Tibial nerve (tissue), 4 donors: ENCODE measurements at regions not wholly inside any gene's neighbourhood (a gene's known extent, or its start where the extent isn't known, plus 50 kb on each side); places are given as distances from the start of the nearest gene placed in this dataset.

Source experiments
- EP300 ChIP-seq, 2 donors: sonication (generic); formaldehyde crosslinking; IDR thresholded peaks; one replicate each; pipeline ENCODE4 v1.6.1; 2017; ENCODE audit warnings: antibody characterized with exemption in 2 of 2, mild to moderate bottlenecking in 1 of 2
- TF ChIP-seq, protein P1 (sequence below), 5 experiments: fragments of 200-600 bp in 3 of 5; fragments of 450-650 bp in 2 of 5; sonication (generic) in 3 of 5; IDR thresholded peaks; one replicate each; pipeline ENCODE4 v1.5.1; 2016 to 2019; ENCODE audit warnings: antibody characterized with exemption in 5 of 5, mild to moderate bottlenecking in 3 of 5, moderate library complexity in 2 of 5

DNA sequence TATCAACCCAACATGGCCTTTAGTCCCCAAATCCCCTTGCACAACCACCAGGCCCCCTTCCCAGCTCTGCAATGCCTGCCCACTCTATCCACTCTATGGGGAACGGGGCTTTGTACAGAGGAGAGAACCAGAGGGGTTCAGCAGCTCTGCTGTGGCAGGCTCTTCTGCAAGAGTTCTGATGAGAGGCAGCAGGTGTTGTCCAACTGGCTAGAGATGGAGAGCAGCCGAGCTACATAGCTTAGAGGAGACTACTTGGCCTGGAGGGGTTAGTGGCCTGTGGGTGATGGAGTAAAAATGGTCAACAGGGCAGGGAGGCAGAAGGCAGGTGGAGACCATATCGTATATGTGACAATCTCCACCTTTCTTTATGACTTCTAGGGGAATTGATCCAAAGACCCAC lies 103.0 kb downstream of the QPCT start:
- TF ChIP-seq, protein P1, sequence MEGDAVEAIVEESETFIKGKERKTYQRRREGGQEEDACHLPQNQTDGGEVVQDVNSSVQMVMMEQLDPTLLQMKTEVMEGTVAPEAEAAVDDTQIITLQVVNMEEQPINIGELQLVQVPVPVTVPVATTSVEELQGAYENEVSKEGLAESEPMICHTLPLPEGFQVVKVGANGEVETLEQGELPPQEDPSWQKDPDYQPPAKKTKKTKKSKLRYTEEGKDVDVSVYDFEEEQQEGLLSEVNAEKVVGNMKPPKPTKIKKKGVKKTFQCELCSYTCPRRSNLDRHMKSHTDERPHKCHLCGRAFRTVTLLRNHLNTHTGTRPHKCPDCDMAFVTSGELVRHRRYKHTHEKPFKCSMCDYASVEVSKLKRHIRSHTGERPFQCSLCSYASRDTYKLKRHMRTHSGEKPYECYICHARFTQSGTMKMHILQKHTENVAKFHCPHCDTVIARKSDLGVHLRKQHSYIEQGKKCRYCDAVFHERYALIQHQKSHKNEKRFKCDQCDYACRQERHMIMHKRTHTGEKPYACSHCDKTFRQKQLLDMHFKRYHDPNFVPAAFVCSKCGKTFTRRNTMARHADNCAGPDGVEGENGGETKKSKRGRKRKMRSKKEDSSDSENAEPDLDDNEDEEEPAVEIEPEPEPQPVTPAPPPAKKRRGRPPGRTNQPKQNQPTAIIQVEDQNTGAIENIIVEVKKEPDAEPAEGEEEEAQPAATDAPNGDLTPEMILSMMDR (IDR thresholded peaks at IDR 0.05), result no peak
- no peak for TF ChIP-seq EP300 (IDR thresholded peaks at IDR 0.05)
